Activated CD4-positive, alpha-beta T cell treated with anti-CD3 and anti-CD28 coated beads, Interleukin-2, amount 10 ng/mL, durations not matched to agents 24 days and 14 days (primary cell): ENCODE measurements at regions not wholly inside any gene's neighbourhood (a gene's known extent, or its start where the extent isn't known, plus 50 kb on each side); places are given as distances from the start of the nearest gene placed in this dataset.

Experiments used
- DNase-seq: peaks from one replicate; pipeline ENCODE4 v3.0.0; 2022
- H3K27ac Mint-ChIP-seq: one replicate; pipeline ENCODE4 v1.8.0; 2022; ENCODE audit warnings: mild to moderate bottlenecking, mixed read lengths
- H3K27me3 Mint-ChIP-seq: one replicate; pipeline ENCODE4 v1.8.0; 2022; ENCODE audit warnings: mixed read lengths
- H3K36me3 Mint-ChIP-seq: one replicate; pipeline ENCODE4 v1.8.0; 2022; ENCODE audit warnings: low read depth, mild to moderate bottlenecking, mixed read lengths
- H3K4me1 Mint-ChIP-seq: one replicate; pipeline ENCODE4 v1.8.0; 2021; ENCODE audit warnings: mixed read lengths
- H3K4me3 Mint-ChIP-seq: one replicate; pipeline ENCODE4 v1.8.0; 2022; ENCODE audit warnings: mild to moderate bottlenecking, moderate library complexity, mixed read lengths
- H3K9me3 Mint-ChIP-seq: one replicate; pipeline ENCODE4 v1.8.0; 2021; ENCODE audit warnings: mixed read lengths
- intact Hi-C: fragments of 100-400 bp; cut with micrococcal nuclease; formaldehyde crosslinking; loops from one replicate; pipeline ENCODE4 v1.15.1; 2023

- intact Hi-C loops = loop anchor here (2.0 kb wide), 1 partner anchor 15 kb away; no protein-coding TSS in a partner anchor
- no peaks in the 10 kb centered on the region for H3K36me3 Mint-ChIP-seq
- peaks cover 12% of the 10 kb centered on the region for H3K27me3 Mint-ChIP-seq
- no peak overlapping the region for H3K4me3 Mint-ChIP-seq
- DNase-seq = no peak
- H3K9me3 Mint-ChIP-seq = no peaks in the 10 kb centered on the region
- H3K4me1 Mint-ChIP-seq = peaks cover 15% of the 10 kb centered on the region
- H3K27ac Mint-ChIP-seq = no peak overlapping the region
Measured at GRCh38 chr17:43327834-43328420, 70.9 kb upstream of the ARL4D start.

GRCh38 chr17:43327421-43327820 is 71.4 kb upstream of the ARL4D start:
- Mint-ChIP-seq H3K9me3 (no peaks in the 10 kb centered on the region), H3K27me3 (peaks cover 12% of the 10 kb centered on the region), H3K36me3 (no peaks in the 10 kb centered on the region), H3K4me1 (peaks cover 15% of the 10 kb centered on the region), H3K4me3 (no peak overlapping the region), H3K27ac (no peak overlapping the region)
- intact Hi-C loops = loop anchor here (2.0 kb wide), 1 partner anchor 15 kb away; no protein-coding TSS in a partner anchor
- DNase-seq = no peak

- DNase-seq = no peak
- H3K27me3 Mint-ChIP-seq = peaks cover 12% of the 10 kb centered on the region
- no peaks in the 10 kb centered on the region for H3K36me3 Mint-ChIP-seq
- intact Hi-C loops = loop anchor here (2.0 kb wide), 1 partner anchor 16 kb away; no protein-coding TSS in a partner anchor
- H3K9me3 Mint-ChIP-seq = no peaks in the 10 kb centered on the region
- H3K4me1 Mint-ChIP-seq = peaks cover 15% of the 10 kb centered on the region
- peak overlapping the region; percentile 26 for H3K27ac Mint-ChIP-seq
- H3K4me3 Mint-ChIP-seq = no peak overlapping the region
Measured at GRCh38 chr17:43326490-43327275, 72.1 kb upstream of the ARL4D start.

- DNase-seq = no peak
- Mint-ChIP-seq H3K27ac (no peak overlapping the region), H3K4me1 (peaks cover 15% of the 10 kb centered on the region), H3K27me3 (peaks cover 10% of the 10 kb centered on the region), H3K9me3 (no peaks in the 10 kb centered on the region), H3K4me3 (no peak overlapping the region), H3K36me3 (peaks cover 4% of the 10 kb centered on the region)
- intact Hi-C loops = no loop called here
Measured at GRCh38 chr17:43324205-43324893, 74.4 kb upstream of the ARL4D start.

GRCh38 chr17:43319293-43320124 is 79.3 kb upstream of the ARL4D start:
- intact Hi-C loops = loop anchor here (10.0 kb wide), 2 partner anchors 295 to 485 kb away; partner anchors contain the start of genes PSME3, RND2 and VAT1
- H3K4me1 Mint-ChIP-seq = peaks cover 17% of the 10 kb centered on the region
- H3K9me3 Mint-ChIP-seq = no peaks in the 10 kb centered on the region

GRCh38 chr17:43316522-43317142 is 82.2 kb upstream of the ARL4D start:
- Mint-ChIP-seq H3K27me3 (peaks cover 2% of the 10 kb centered on the region), H3K4me3 (peak overlapping the region; percentile 15), H3K36me3 (peaks cover 10% of the 10 kb centered on the region), H3K27ac (no peak overlapping the region), H3K9me3 (no peaks in the 10 kb centered on the region), H3K4me1 (peaks cover 20% of the 10 kb centered on the region)
- intact Hi-C loops = loop anchor here (1.0 to 10.0 kb wide), 3 partner anchors 45 to 482 kb away; partner anchors contain the start of genes PSME3, RND2 and VAT1
- DNase-seq = peak; percentile 79

More at GRCh38 chr17:43319293-43320124, 79.3 kb upstream of the ARL4D start:
- Mint-ChIP-seq H3K27me3 (no peaks in the 10 kb centered on the region), H3K36me3 (peaks cover 10% of the 10 kb centered on the region), H3K27ac (no peak overlapping the region), H3K4me3 (no peak overlapping the region)
- DNase-seq = peak; percentile 54

GRCh38 chr17:43315858-43316521 is 82.2 kb upstream of the RNU2-1 start:
- no peaks in the 10 kb centered on the region for H3K9me3 Mint-ChIP-seq
- no peak overlapping the region for H3K4me3 Mint-ChIP-seq
- H3K27me3 Mint-ChIP-seq = peaks cover 2% of the 10 kb centered on the region
- peaks cover 20% of the 10 kb centered on the region for H3K4me1 Mint-ChIP-seq
- H3K36me3 Mint-ChIP-seq = peaks cover 10% of the 10 kb centered on the region
- H3K27ac Mint-ChIP-seq = no peak overlapping the region
- DNase-seq = no peak
- intact Hi-C loops = loop anchor here (1.0 to 10.0 kb wide), 5 partner anchors 45 to 481 kb away; partner anchors contain the start of genes BRCA1, PSME3, RND2 and VAT1

GRCh38 chr17:43315369-43315768 is 81.6 kb upstream of the RNU2-1 start:
- Mint-ChIP-seq H3K36me3 (peaks cover 10% of the 10 kb centered on the region), H3K27me3 (peaks cover 2% of the 10 kb centered on the region), H3K4me1 (peaks cover 20% of the 10 kb centered on the region), H3K9me3 (no peaks in the 10 kb centered on the region), H3K4me3 (no peak overlapping the region), H3K27ac (no peak overlapping the region)
- intact Hi-C loops = loop anchor here (1.0 to 10.0 kb wide), 4 partner anchors 145 to 481 kb away; partner anchors contain the start of genes BRCA1, PSME3, RND2 and VAT1
- DNase-seq = no peak

GRCh38 chr17:43314611-43315011 is 80.8 kb upstream of the RNU2-1 start:
- DNase-seq = peak; percentile 70
- intact Hi-C loops = loop anchor here (1.0 to 10.0 kb wide), 4 partner anchors 144 to 480 kb away; partner anchors contain the start of genes BRCA1, PSME3, RND2 and VAT1
- Mint-ChIP-seq H3K36me3 (peaks cover 9% of the 10 kb centered on the region), H3K4me3 (no peak overlapping the region), H3K27ac (no peak overlapping the region), H3K4me1 (peaks cover 20% of the 10 kb centered on the region), H3K9me3 (no peaks in the 10 kb centered on the region), H3K27me3 (peaks cover 2% of the 10 kb centered on the region)

- no peaks in the 10 kb centered on the region for H3K9me3 Mint-ChIP-seq
- no peaks in the 10 kb centered on the region for H3K36me3 Mint-ChIP-seq
- H3K27me3 Mint-ChIP-seq = peaks cover 2% of the 10 kb centered on the region
- peak; percentile 56 for DNase-seq
- peak overlapping the region; percentile 40 for H3K27ac Mint-ChIP-seq
- intact Hi-C loops = loop anchor here (10.0 kb wide), 2 partner anchors 287 to 477 kb away; partner anchors contain the start of genes PSME3, RND2 and VAT1
- no peak overlapping the region for H3K4me3 Mint-ChIP-seq
- H3K4me1 Mint-ChIP-seq = peaks cover 11% of the 10 kb centered on the region
Measured at GRCh38 chr17:43312011-43312410, 78.2 kb upstream of the RNU2-1 start.

- H3K27ac Mint-ChIP-seq = no peak overlapping the region
- H3K36me3 Mint-ChIP-seq = no peaks in the 10 kb centered on the region
- H3K27me3 Mint-ChIP-seq = peaks cover 2% of the 10 kb centered on the region
- DNase-seq = peak; percentile 59
- H3K4me3 Mint-ChIP-seq = no peak overlapping the region
- peaks cover 8% of the 10 kb centered on the region for H3K4me1 Mint-ChIP-seq
- H3K9me3 Mint-ChIP-seq = no peaks in the 10 kb centered on the region
- intact Hi-C loops = loop anchor here (10.0 kb wide), 2 partner anchors 285 to 475 kb away; partner anchors contain the start of genes PSME3, RND2 and VAT1
Measured at GRCh38 chr17:43309505-43310332, 75.9 kb upstream of the RNU2-1 start.
